BLaER1 treated with 17β-estradiol and CSF1 and Interleukin-3, amounts not matched to agents 10 nM and 100 nM (cell line): ENCODE measurements at regions not wholly inside any gene's neighbourhood (a gene's known extent, or its start where the extent isn't known, plus 50 kb on each side); places are given as distances from the start of the nearest gene placed in this dataset.

Experiments
- H3K27ac ChIP-seq, 11 experiments: shearing (Covaris generic); formaldehyde crosslinking; 2 replicates each; pipeline ENCODE4 v1.8.1; 2022
- H3K27me3 ChIP-seq, 11 experiments: shearing (Covaris generic); formaldehyde crosslinking; 2 replicates each; pipeline ENCODE4 v1.8.1; 2022
- H3K36me3 ChIP-seq, 11 experiments: shearing (Covaris generic); formaldehyde crosslinking; 2 replicates each; pipeline ENCODE4 v1.8.1; 2022
- H3K4me1 ChIP-seq, 10 experiments: shearing (Covaris generic); formaldehyde crosslinking; 2 replicates each; pipeline ENCODE4 v1.8.1; 2022
- H3K4me2 ChIP-seq, 11 experiments: shearing (Covaris generic); formaldehyde crosslinking; 2 replicates each; pipeline ENCODE4 v1.8.1; 2022
- H3K4me3 ChIP-seq, 10 experiments: shearing (Covaris generic); formaldehyde crosslinking; 2 replicates each; pipeline ENCODE4 v1.8.1; 2022
- H3K9ac ChIP-seq, 11 experiments: shearing (Covaris generic); formaldehyde crosslinking; 2 replicates each; pipeline ENCODE4 v1.8.1; 2022
- H3K9me3 ChIP-seq, 11 experiments: shearing (Covaris generic); formaldehyde crosslinking; replicated peaks in 1 of 11; 2 replicates each; pipeline ENCODE4 v1.8.1; 2022
- H4K20me1 ChIP-seq, 11 experiments: shearing (Covaris generic); formaldehyde crosslinking; 2 replicates each; pipeline ENCODE4 v1.8.1; 2022
- Cebpa-rat ChIP-seq, 11 experiments: shearing (Covaris generic); IDR thresholded peaks; 2 replicates each; pipeline ENCODE4 v1.8.1; 2022

DNA sequence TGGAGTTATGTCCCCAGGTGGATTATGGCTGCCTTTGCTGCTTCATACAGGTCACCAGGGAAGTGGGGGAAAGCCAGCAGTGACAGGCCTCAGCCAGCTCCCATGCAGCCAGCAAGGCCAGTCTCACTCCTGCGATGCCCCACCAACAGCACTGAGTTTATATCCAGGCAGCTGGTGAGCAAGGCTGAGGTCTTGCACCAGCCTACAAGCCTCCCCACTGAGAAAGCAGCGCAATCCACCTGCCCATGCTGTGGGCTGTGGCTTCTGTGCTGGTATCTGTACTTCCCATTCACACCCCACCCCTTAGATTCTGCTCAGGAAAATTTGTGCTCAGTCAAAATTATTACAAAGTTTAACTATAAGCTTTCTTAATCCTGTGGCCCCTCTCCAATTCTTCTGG lies 153.5 kb downstream of the HHIP start:
- H3K9me3 ChIP-seq = peaks cover 0 to 7% (median 5%) of the 10 kb centered on the region in 11 experiments; a peak in 5 of 22 replicates
- H4K20me1 ChIP-seq = no peaks in the 10 kb centered on the region
- H3K36me3 ChIP-seq = no peaks in the 10 kb centered on the region
- no peak overlapping the region for H3K9ac ChIP-seq
- TF ChIP-seq Cebpa-rat (IDR thresholded peaks at IDR 0.05) = no peak
- no peak overlapping the region for H3K27ac ChIP-seq
- no peaks in the 10 kb centered on the region for H3K4me1 ChIP-seq
- no peak overlapping the region for H3K4me2 ChIP-seq
- no peak overlapping the region for H3K4me3 ChIP-seq
- H3K27me3 ChIP-seq = no peaks in the 10 kb centered on the region

DNA sequence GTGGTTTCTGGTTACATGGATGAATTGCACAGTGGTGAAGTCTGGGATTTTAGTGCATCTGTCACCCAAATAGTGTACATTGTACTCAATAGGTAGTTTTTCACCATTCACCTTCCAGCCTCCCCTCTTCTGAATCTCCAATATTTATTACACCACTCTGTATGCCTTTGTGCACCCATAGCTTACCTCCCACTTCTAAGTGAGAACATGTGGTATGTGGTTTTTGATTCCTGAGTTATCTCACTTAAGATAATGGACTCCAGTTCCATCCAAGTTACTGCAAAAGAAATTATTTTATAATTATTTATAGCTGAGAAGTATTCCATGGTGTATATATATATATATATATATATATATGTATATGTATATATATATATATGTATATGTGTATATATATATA lies 155.8 kb downstream of the HHIP start:
- no peaks in the 10 kb centered on the region for H3K4me1 ChIP-seq
- peaks cover 3 to 12% (median 11%) of the 10 kb centered on the region in 11 experiments; a peak in 19 of 22 replicates for H3K9me3 ChIP-seq
- H4K20me1 ChIP-seq = no peaks in the 10 kb centered on the region
- H3K27ac ChIP-seq = no peak overlapping the region
- no peak overlapping the region for H3K9ac ChIP-seq
- no peak overlapping the region for H3K4me3 ChIP-seq
- no peaks in the 10 kb centered on the region for H3K36me3 ChIP-seq
- TF ChIP-seq Cebpa-rat (IDR thresholded peaks at IDR 0.05) = no peak
- no peaks in the 10 kb centered on the region for H3K27me3 ChIP-seq
- no peak overlapping the region for H3K4me2 ChIP-seq

DNA sequence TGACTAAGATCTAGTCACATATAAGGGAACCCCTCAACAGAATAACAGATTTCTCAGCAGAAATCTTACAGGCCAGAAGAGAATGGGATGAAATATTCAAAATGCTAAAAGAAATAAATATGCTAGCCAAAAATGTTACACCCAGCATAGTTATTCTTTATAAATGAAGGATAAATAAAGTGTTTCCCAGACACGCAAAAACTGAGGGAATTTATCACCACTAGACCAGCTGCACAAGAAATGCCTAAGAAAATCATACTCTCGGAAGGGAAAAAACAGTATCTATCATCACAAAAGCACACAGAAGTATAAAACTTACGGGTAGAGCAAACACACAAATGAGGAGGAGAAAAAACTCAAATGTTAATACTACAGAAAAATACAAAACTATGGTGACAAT lies 162.1 kb downstream of the HHIP start:
- Histone ChIP-seq H3K9ac (no peak overlapping the region), H3K4me2 (no peak overlapping the region), H3K27me3 (no peaks in the 10 kb centered on the region), H3K4me3 (no peak overlapping the region), H3K9me3 (peaks cover 29 to 39% (median 34%) of the 10 kb centered on the region in 11 experiments), H4K20me1 (no peaks in the 10 kb centered on the region), H3K27ac (no peak overlapping the region), H3K4me1 (no peaks in the 10 kb centered on the region), H3K36me3 (no peaks in the 10 kb centered on the region)
- TF ChIP-seq Cebpa-rat (IDR thresholded peaks at IDR 0.05) = no peak

DNA sequence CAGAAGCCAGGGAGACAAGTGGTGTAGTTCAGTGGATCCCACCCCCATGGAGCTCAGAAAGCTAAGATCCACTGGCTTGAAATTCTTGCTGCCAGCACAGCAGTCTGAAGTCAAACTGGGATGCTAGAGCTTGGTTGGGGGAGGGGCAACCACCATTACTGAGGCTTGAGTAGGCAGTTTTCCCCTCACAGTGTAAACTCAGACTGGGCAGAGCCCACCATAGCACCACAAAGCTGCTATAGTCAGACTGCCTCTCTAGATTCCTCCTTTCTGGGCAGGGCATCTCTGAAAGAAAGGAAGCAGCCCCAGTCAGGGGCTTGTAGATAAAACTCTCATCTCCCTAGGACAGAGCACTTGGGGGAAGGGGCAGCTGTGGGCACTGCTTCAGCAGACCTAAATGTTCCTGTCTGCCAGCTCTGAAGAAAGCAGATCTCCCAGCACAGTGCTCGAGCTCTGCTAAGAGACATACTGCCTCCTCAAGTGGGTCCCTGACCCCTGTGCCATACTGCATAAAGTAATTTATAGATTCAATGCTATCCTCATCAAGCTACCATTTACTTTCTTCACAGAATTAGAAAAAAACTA lies 163.2 kb downstream of the HHIP start:
- no peaks in the 10 kb centered on the region for H4K20me1 ChIP-seq
- H3K4me1 ChIP-seq = no peaks in the 10 kb centered on the region
- peaks cover 29 to 39% (median 34%) of the 10 kb centered on the region in 11 experiments for H3K9me3 ChIP-seq
- no peaks in the 10 kb centered on the region for H3K36me3 ChIP-seq
- H3K27ac ChIP-seq = no peak overlapping the region
- no peak overlapping the region for H3K4me2 ChIP-seq
- H3K27me3 ChIP-seq = no peaks in the 10 kb centered on the region
- H3K4me3 ChIP-seq = no peak overlapping the region
- H3K9ac ChIP-seq = no peak overlapping the region
- TF ChIP-seq Cebpa-rat (IDR thresholded peaks at IDR 0.05) = no peak

DNA sequence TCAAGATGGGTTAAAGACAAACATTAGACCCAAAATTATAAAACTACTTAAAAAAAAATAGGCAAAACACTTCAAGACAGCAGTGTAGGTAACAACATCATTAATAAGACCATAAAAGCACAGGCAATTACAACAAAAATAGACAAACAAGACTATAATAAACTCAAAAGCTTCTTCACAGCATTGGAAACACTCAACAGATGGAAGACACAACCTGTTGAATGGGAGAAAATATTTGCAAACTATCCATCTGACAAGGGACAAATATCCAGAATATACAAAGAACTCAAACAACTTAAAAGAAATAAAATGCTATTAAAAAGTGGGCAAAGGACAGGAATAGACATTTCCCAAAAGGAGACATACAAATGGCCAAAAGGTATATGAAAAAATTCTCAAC lies 170.7 kb downstream of the HHIP start:
- Histone ChIP-seq H3K36me3 (no peaks in the 10 kb centered on the region), H4K20me1 (no peaks in the 10 kb centered on the region), H3K4me1 (peaks cover 0 to 10% (median 2%) of the 10 kb centered on the region in 10 experiments; a peak in 5 of 20 replicates), H3K9ac (no peak overlapping the region), H3K9me3 (peaks cover 0 to 7% (median 0%) of the 10 kb centered on the region in 11 experiments; a peak in 1 of 22 replicates), H3K27me3 (no peaks in the 10 kb centered on the region), H3K4me3 (no peak overlapping the region), H3K27ac (no peak overlapping the region), H3K4me2 (no peak overlapping the region)
- no peak for TF ChIP-seq Cebpa-rat (IDR thresholded peaks at IDR 0.05)

DNA sequence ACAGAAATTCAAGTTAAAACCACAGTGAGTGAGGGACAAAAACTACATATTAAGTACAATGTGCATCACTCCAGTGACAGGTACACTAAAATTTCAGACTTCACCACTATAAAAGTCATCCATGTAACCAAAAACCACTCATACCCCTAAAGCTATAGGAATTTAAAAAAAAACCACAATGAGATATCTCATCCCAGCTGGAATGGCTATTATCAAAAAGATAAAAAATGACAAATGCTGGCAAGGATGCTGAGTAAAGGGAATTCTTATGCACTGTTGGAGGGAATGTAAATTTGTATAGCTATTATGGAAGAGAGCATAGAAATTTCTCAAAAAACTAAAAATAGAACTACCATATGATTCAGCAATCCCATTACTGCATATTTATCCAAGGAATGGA lies 171.1 kb downstream of the HHIP start:
- Histone ChIP-seq H3K9ac (no peak overlapping the region), H4K20me1 (no peaks in the 10 kb centered on the region), H3K27ac (no peak overlapping the region), H3K4me1 (peaks cover 0 to 10% (median 2%) of the 10 kb centered on the region in 10 experiments; a peak in 5 of 20 replicates), H3K4me3 (no peak overlapping the region), H3K36me3 (no peaks in the 10 kb centered on the region), H3K9me3 (peaks cover 0 to 7% (median 0%) of the 10 kb centered on the region in 11 experiments; a peak in 1 of 22 replicates), H3K27me3 (no peaks in the 10 kb centered on the region), H3K4me2 (no peak overlapping the region)
- TF ChIP-seq Cebpa-rat (IDR thresholded peaks at IDR 0.05) = no peak

DNA sequence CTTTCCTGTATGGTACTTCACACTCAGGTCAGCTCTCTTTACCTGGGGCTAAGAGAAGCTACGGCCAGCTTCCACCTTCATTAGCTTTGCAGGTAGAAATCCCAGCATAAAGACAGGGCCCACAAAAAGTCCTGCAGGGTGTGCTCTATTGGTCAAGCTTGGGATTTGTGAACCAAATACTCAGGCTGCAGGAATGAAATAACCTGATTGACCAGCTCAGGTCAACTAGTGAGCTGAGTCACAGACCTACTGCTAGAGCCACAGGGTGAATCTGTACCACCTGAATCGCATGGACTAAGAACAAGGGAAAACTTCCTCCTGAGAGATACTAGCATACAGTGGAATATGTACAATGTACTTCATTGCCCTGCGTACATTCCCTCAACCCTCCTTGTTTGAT lies 172.2 kb downstream of the HHIP start:
- Histone ChIP-seq H3K9me3 (peaks cover 0 to 2% (median 0%) of the 10 kb centered on the region in 11 experiments; a peak in 1 of 22 replicates), H3K36me3 (no peaks in the 10 kb centered on the region), H3K4me3 (no peak overlapping the region), H3K4me2 (no peak overlapping the region), H3K9ac (no peak overlapping the region), H3K27me3 (no peaks in the 10 kb centered on the region), H3K27ac (no peak overlapping the region), H4K20me1 (no peaks in the 10 kb centered on the region), H3K4me1 (peaks cover 0 to 10% (median 2%) of the 10 kb centered on the region in 10 experiments; a peak in 5 of 20 replicates)
- no peak for TF ChIP-seq Cebpa-rat (IDR thresholded peaks at IDR 0.05)

DNA sequence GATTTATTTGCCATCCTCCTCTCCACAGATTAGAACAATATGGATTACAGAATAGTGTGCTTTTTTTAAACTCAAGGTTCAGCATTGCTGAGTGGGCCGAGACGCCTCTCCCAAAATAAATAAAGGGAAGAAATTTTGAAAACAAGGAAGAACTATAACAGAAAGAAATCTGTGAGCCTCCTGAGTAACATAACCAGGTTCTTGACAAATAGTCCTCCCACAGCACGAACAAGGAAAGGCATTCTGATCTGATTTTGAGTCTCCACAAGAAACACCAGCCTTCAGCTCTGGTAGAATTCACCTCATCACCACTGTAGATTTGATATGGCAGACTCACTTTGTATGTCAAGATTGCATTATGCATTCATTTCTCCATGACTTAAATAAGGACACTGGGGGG lies 173.6 kb downstream of the HHIP start:
- TF ChIP-seq Cebpa-rat (IDR thresholded peaks at IDR 0.05) = no peak
- H3K4me2 ChIP-seq = no peak overlapping the region
- peaks cover 0 to 10% (median 2%) of the 10 kb centered on the region in 10 experiments; a peak in 5 of 20 replicates for H3K4me1 ChIP-seq
- no peak overlapping the region for H3K9ac ChIP-seq
- H3K27ac ChIP-seq = no peak overlapping the region
- no peaks in the 10 kb centered on the region for H4K20me1 ChIP-seq
- no peaks in the 10 kb centered on the region for H3K27me3 ChIP-seq
- no peak overlapping the region for H3K4me3 ChIP-seq
- no peaks in the 10 kb centered on the region for H3K36me3 ChIP-seq
- peaks cover 0 to 4% (median 0%) of the 10 kb centered on the region in 11 experiments; a peak in 1 of 22 replicates for H3K9me3 ChIP-seq

DNA sequence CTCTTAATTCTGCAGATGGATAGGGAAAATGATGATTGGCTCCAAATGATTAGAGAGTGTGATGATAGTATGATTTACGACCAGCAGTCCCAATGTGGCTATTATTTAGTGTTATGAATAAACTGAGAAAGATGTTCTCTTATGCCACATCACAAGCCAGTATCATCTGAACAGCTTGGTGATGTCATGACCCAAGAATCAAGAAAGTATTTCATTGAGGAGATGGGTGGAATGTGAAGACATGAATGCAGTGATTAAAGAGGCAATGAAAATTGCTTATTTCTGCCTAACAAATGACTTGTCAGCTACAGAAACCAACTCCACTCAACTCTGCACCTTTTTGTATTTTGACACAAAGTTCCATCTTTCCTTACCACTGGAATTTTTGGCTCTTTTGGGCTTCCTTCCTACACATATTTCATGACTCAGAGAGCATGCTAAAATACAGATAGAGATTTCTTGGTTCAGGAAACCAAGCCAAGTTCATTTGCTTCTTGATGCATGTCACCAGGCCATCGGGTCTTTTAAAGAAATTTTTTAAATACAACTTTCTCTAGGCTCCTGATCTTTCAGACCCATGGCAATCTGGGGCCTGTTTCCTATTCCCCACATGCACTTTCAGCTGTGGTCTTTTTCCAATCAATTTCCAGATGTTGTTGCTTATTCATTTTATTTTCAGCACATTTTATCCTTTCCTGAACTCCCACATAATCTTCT lies 174.2 kb downstream of the HHIP start:
- Histone ChIP-seq H3K4me2 (peak overlapping the region in 7 of 11 experiments; percentile 3 to 39 (median 24); a peak in 8 of 22 replicates), H3K9ac (no peak overlapping the region), H3K36me3 (no peaks in the 10 kb centered on the region), H3K9me3 (peaks cover 0 to 4% (median 0%) of the 10 kb centered on the region in 11 experiments; a peak in 1 of 22 replicates), H3K27ac (no peak overlapping the region), H3K4me1 (peaks cover 0 to 10% (median 2%) of the 10 kb centered on the region in 10 experiments; a peak in 5 of 20 replicates), H3K27me3 (no peaks in the 10 kb centered on the region), H4K20me1 (no peaks in the 10 kb centered on the region), H3K4me3 (no peak overlapping the region)
- no peak for TF ChIP-seq Cebpa-rat (IDR thresholded peaks at IDR 0.05)
